Loucy (cell line): ENCODE measurements at regions not wholly inside any gene's neighbourhood (a gene's known extent, or its start where the extent isn't known, plus 50 kb on each side); places are given as distances from the start of the nearest gene placed in this dataset.

Source experiments
- EZH2phosphoT487 ChIP-seq: fragments of 200-600 bp; IDR thresholded peaks from 2 replicates; pipeline ENCODE4 v1.6.1; 2018; ENCODE audit warnings: antibody characterized with exemption, mild to moderate bottlenecking, moderate library complexity, borderline replicate concordance
- TF ChIP-seq, protein P1 (sequence below): fragments of 200-600 bp; sonication (generic); conservative IDR thresholded peaks from 2 replicates; pipeline ENCODE4 v1.5.1; 2014; ENCODE audit warnings: mild to moderate bottlenecking, antibody characterized with exemption, low read length

DNA sequence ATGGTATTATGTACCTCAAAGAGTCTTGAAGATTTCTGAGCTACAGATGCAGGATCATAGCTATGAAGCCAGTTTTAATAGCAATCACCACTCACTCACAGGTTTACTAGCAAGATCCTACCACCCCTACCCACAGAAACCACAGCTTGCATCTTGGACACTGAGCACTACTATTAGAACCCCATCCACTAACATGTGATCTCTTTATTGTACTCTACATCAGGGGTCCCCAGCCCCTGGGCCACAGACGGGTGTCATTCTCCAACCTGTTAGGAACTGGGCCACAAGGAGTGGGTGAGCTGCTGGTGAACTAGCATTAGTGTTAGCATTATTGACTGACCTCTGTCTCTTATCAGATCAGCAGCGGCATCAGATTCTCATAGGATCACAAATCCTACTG is 844.8 kb upstream of the CHORDC1 start:
- TF ChIP-seq, protein P1, sequence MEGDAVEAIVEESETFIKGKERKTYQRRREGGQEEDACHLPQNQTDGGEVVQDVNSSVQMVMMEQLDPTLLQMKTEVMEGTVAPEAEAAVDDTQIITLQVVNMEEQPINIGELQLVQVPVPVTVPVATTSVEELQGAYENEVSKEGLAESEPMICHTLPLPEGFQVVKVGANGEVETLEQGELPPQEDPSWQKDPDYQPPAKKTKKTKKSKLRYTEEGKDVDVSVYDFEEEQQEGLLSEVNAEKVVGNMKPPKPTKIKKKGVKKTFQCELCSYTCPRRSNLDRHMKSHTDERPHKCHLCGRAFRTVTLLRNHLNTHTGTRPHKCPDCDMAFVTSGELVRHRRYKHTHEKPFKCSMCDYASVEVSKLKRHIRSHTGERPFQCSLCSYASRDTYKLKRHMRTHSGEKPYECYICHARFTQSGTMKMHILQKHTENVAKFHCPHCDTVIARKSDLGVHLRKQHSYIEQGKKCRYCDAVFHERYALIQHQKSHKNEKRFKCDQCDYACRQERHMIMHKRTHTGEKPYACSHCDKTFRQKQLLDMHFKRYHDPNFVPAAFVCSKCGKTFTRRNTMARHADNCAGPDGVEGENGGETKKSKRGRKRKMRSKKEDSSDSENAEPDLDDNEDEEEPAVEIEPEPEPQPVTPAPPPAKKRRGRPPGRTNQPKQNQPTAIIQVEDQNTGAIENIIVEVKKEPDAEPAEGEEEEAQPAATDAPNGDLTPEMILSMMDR: no peak
- no peak for TF ChIP-seq EZH2phosphoT487
